Neural cell (in vitro differentiated cells): ENCODE measurements at regions not wholly inside any gene's neighbourhood (a gene's known extent, or its start where the extent isn't known, plus 50 kb on each side); places are given as distances from the start of the nearest gene placed in this dataset.

Experiments used
- H2AFZ ChIP-seq: fragments of 200-600, 300-800 bp; sonication (generic), shearing (Covaris generic); 2 replicates; pipeline ENCODE4 v1.6.0; 2014; ENCODE audit warnings: low read depth, mild to moderate bottlenecking, antibody characterized with exemption, low read length, moderate library complexity
- H3F3A ChIP-seq: fragments of 200-600 bp; shearing (Covaris generic); 2 replicates; pipeline ENCODE4 v1.6.1; 2016; ENCODE audit warnings: mild to moderate bottlenecking, moderate library complexity, mixed read lengths, antibody characterized with exemption, low read length; ENCODE audit not compliant: insufficient read depth, poor library complexity, severe bottlenecking
- H3K27ac ChIP-seq: fragments of 200-600, 300-800 bp; sonication (generic), shearing (Covaris generic); 2 replicates; pipeline ENCODE4 v1.5.1; 2014; ENCODE audit warnings: mild to moderate bottlenecking, low read length, moderate library complexity
- H3K27me3 ChIP-seq: fragments of 300-800, 200-600 bp; sonication (generic), shearing (Covaris generic); 2 replicates; pipeline ENCODE4 v1.6.0; 2014; ENCODE audit warnings: mild to moderate bottlenecking, low read depth, low read length, moderate library complexity; ENCODE audit not compliant: insufficient read depth
- H3K36me3 ChIP-seq: fragments of 300-800, 200-600 bp; sonication (generic), shearing (Covaris generic); 2 replicates; pipeline ENCODE4 v1.5.1; 2014; ENCODE audit warnings: mild to moderate bottlenecking, antibody characterized with exemption, low read length, moderate library complexity; ENCODE audit not compliant: insufficient read depth
- H3K4me2 ChIP-seq: fragments of 300-800, 200-600 bp; sonication (generic), shearing (Covaris generic); 2 replicates; pipeline ENCODE4 v1.6.0; 2014; ENCODE audit warnings: mild to moderate bottlenecking, low read length
- H3K4me3 ChIP-seq: fragments of 300-800, 200-600 bp; sonication (generic), shearing (Covaris generic); 2 replicates; pipeline ENCODE4 v1.5.1; 2014; ENCODE audit warnings: mild to moderate bottlenecking, low read length, moderate library complexity
- H3K79me2 ChIP-seq: fragments of 200-600 bp; shearing (Covaris generic); replicated peaks from 2 replicates; pipeline ENCODE4 v1.6.0; 2014; ENCODE audit warnings: mild to moderate bottlenecking, low read length, moderate library complexity; ENCODE audit not compliant: insufficient read depth
- H3K9ac ChIP-seq: fragments of 300-800, 200-600 bp; sonication (generic), shearing (Covaris generic); 2 replicates; pipeline ENCODE4 v1.6.1; 2016; ENCODE audit warnings: mild to moderate bottlenecking, low read length, mixed read lengths
- H3K9me2 ChIP-seq: fragments of 200-600 bp; shearing (Covaris generic); 2 replicates; pipeline ENCODE4 v1.6.1; 2016; ENCODE audit warnings: mild to moderate bottlenecking, low read length, mixed read lengths; ENCODE audit not compliant: insufficient read depth
- H3K9me3 ChIP-seq: fragments of 200-600, 300-800 bp; sonication (generic), shearing (Covaris generic); 2 replicates; pipeline ENCODE4 v1.6.1; 2016; ENCODE audit warnings: mild to moderate bottlenecking, mixed run types, low read length, moderate library complexity, mixed read lengths
- H4K20me1 ChIP-seq: fragments of 200-600 bp; shearing (Covaris generic); 2 replicates; pipeline ENCODE4 v1.6.1; 2016; ENCODE audit warnings: mild to moderate bottlenecking, mixed run types; ENCODE audit not compliant: insufficient read depth
- EP300 ChIP-seq: fragments of 450-650 bp; conservative IDR thresholded peaks from 2 replicates; pipeline ENCODE4 v1.6.1; 2014; ENCODE audit warnings: antibody characterized with exemption, mild to moderate bottlenecking, moderate library complexity; ENCODE audit not compliant: poor library complexity, severe bottlenecking
- EZH2 ChIP-seq: fragments of 200-600, 300-800 bp; shearing (Covaris generic), sonication (generic); IDR thresholded peaks from 2 replicates; pipeline ENCODE4 v1.6.1; 2014; ENCODE audit warnings: antibody characterized with exemption, low read length, borderline replicate concordance, mild to moderate bottlenecking; ENCODE audit not compliant: insufficient read depth, poor library complexity, severe bottlenecking
- MXI1 ChIP-seq: fragments of 450-650 bp; conservative IDR thresholded peaks from 2 replicates; pipeline ENCODE4 v1.6.1; 2014; ENCODE audit warnings: antibody characterized with exemption, mild to moderate bottlenecking; ENCODE audit not compliant: poor library complexity, severe bottlenecking
- POLR2AphosphoS5 ChIP-seq: IDR thresholded peaks from 2 replicates; pipeline ENCODE4 v1.6.1; 2012
- RAD21 ChIP-seq: fragments of 450-650 bp; conservative IDR thresholded peaks from 2 replicates; pipeline ENCODE4 v1.6.1; 2014; ENCODE audit warnings: antibody characterized with exemption, mild to moderate bottlenecking, moderate library complexity
- SMC3 ChIP-seq: fragments of 450-650 bp; conservative IDR thresholded peaks from 2 replicates; pipeline ENCODE4 v1.6.1; 2014; ENCODE audit warnings: antibody characterized with exemption, mild to moderate bottlenecking, moderate library complexity; ENCODE audit not compliant: poor library complexity
- TAF1 ChIP-seq: IDR thresholded peaks from 2 replicates; pipeline ENCODE4 v1.6.1; 2012; ENCODE audit warnings: low read depth
- TF ChIP-seq, protein P1 (sequence below): fragments of 450-650 bp; IDR thresholded peaks from 2 replicates; pipeline ENCODE4 v1.5.1; 2014; ENCODE audit warnings: antibody characterized with exemption, mild to moderate bottlenecking, moderate library complexity; ENCODE audit not compliant: poor library complexity, severe bottlenecking
- TF ChIP-seq, protein P2 (sequence below): IDR thresholded peaks from 2 replicates; pipeline ENCODE4 v1.6.1; 2012; ENCODE audit warnings: borderline replicate concordance

DNA sequence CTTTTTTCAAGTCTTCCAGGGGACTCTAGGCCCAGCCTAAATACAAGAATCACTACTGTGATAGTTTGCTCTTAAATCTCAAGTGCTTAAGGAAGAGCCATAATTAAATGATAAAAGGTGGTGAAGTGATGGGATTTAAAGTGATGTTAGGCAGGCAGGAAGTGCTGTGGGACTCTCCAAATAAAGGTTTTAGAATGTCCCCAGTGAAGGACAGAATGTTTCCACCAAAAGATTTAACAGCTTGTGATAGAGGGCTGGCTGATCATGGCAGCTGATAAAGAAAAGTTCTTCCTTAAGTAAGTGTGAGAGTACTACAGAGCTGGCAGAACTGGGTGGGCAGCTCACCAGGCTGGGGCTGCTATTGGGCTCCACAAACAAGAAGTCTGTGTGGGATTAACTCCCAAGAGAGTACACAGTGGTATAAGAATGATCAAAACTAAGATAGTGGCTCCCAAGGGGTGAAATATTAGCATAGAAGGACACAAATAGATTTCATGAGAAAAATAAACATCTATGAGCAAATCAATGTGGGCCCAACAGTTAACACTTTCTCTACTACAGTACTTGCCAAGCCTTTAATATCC lies 637.2 kb upstream of the CPEB2 start:
- H3K4me3 ChIP-seq = no peak overlapping the region
- no peak for TF ChIP-seq POLR2AphosphoS5
- TF ChIP-seq TAF1 = no peak
- TF ChIP-seq SMC3 = no peak
- TF ChIP-seq EP300 = no peak
- TF ChIP-seq, protein P1, sequence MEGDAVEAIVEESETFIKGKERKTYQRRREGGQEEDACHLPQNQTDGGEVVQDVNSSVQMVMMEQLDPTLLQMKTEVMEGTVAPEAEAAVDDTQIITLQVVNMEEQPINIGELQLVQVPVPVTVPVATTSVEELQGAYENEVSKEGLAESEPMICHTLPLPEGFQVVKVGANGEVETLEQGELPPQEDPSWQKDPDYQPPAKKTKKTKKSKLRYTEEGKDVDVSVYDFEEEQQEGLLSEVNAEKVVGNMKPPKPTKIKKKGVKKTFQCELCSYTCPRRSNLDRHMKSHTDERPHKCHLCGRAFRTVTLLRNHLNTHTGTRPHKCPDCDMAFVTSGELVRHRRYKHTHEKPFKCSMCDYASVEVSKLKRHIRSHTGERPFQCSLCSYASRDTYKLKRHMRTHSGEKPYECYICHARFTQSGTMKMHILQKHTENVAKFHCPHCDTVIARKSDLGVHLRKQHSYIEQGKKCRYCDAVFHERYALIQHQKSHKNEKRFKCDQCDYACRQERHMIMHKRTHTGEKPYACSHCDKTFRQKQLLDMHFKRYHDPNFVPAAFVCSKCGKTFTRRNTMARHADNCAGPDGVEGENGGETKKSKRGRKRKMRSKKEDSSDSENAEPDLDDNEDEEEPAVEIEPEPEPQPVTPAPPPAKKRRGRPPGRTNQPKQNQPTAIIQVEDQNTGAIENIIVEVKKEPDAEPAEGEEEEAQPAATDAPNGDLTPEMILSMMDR = no peak
- TF ChIP-seq, protein P2, sequence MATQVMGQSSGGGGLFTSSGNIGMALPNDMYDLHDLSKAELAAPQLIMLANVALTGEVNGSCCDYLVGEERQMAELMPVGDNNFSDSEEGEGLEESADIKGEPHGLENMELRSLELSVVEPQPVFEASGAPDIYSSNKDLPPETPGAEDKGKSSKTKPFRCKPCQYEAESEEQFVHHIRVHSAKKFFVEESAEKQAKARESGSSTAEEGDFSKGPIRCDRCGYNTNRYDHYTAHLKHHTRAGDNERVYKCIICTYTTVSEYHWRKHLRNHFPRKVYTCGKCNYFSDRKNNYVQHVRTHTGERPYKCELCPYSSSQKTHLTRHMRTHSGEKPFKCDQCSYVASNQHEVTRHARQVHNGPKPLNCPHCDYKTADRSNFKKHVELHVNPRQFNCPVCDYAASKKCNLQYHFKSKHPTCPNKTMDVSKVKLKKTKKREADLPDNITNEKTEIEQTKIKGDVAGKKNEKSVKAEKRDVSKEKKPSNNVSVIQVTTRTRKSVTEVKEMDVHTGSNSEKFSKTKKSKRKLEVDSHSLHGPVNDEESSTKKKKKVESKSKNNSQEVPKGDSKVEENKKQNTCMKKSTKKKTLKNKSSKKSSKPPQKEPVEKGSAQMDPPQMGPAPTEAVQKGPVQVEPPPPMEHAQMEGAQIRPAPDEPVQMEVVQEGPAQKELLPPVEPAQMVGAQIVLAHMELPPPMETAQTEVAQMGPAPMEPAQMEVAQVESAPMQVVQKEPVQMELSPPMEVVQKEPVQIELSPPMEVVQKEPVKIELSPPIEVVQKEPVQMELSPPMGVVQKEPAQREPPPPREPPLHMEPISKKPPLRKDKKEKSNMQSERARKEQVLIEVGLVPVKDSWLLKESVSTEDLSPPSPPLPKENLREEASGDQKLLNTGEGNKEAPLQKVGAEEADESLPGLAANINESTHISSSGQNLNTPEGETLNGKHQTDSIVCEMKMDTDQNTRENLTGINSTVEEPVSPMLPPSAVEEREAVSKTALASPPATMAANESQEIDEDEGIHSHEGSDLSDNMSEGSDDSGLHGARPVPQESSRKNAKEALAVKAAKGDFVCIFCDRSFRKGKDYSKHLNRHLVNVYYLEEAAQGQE = no peak
- TF ChIP-seq RAD21 = no peak
- no peak for TF ChIP-seq MXI1
- no peak for TF ChIP-seq EZH2
- no peaks in the 10 kb centered on the region for H3K79me2 ChIP-seq
- H3F3A ChIP-seq = no peaks in the 10 kb centered on the region
- no peaks in the 10 kb centered on the region for H3K27me3 ChIP-seq
- H3K9ac ChIP-seq = no peak overlapping the region
- no peaks in the 10 kb centered on the region for H3K36me3 ChIP-seq
- no peaks in the 10 kb centered on the region for H3K9me3 ChIP-seq
- no peak overlapping the region for H3K4me2 ChIP-seq
- no peaks in the 10 kb centered on the region for H4K20me1 ChIP-seq
- no peak overlapping the region for H3K27ac ChIP-seq
- no peak overlapping the region for H2AFZ ChIP-seq
- H3K9me2 ChIP-seq = no peaks in the 10 kb centered on the region

DNA sequence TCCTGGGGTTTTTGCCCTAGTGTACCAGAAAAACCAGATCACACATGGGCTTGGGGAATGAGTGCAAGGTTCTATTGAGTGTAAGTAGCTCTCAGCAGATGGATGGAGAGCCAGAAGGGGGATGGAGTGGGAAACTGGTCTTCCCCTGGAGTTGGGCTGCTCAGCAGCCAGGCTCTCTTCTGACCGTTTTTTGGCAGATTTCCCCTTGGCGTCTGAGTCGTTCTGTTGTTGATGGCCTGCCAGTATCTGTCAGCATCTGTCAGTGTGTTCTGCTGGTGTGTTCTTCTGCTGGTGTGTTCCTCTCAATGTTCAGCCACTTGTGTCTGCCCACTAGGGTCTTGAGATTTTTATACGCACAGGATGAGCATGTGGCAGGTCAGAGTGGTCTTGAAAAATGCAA lies 633.9 kb upstream of the CPEB2 start:
- H3K27me3 ChIP-seq = no peaks in the 10 kb centered on the region
- H3K9ac ChIP-seq = no peak overlapping the region
- no peak overlapping the region for H3K4me3 ChIP-seq
- H3K36me3 ChIP-seq = no peaks in the 10 kb centered on the region
- no peaks in the 10 kb centered on the region for H3K9me3 ChIP-seq
- H3K4me2 ChIP-seq = no peak overlapping the region
- H4K20me1 ChIP-seq = no peaks in the 10 kb centered on the region
- no peaks in the 10 kb centered on the region for H3K9me2 ChIP-seq
- no peaks in the 10 kb centered on the region for H3K79me2 ChIP-seq
- H3K27ac ChIP-seq = no peak overlapping the region
- H2AFZ ChIP-seq = no peak overlapping the region
- TF ChIP-seq, protein P1 = no peak
- TF ChIP-seq, protein P2 = no peak
- TF ChIP-seq POLR2AphosphoS5 (no peak), EZH2 (no peak), MXI1 (no peak), RAD21 (no peak), TAF1 (no peak), EP300 (no peak), SMC3 (no peak)
- no peaks in the 10 kb centered on the region for H3F3A ChIP-seq
